Stimulated activated CD8-positive, alpha-beta memory T cell treated with anti-CD3 and anti-CD28 coated beads, Interleukin-15, amount 100 ng/mL, for 4 hours (primary cell): ENCODE measurements at regions not wholly inside any gene's neighbourhood (a gene's known extent, or its start where the extent isn't known, plus 50 kb on each side); places are given as distances from the start of the nearest gene placed in this dataset.

Experiments used
- DNase-seq, 2 donors: peaks; one replicate each; pipeline ENCODE4 v3.0.0-alpha.2; 2020; ENCODE audit warnings: low read depth in 2 of 2

DNA sequence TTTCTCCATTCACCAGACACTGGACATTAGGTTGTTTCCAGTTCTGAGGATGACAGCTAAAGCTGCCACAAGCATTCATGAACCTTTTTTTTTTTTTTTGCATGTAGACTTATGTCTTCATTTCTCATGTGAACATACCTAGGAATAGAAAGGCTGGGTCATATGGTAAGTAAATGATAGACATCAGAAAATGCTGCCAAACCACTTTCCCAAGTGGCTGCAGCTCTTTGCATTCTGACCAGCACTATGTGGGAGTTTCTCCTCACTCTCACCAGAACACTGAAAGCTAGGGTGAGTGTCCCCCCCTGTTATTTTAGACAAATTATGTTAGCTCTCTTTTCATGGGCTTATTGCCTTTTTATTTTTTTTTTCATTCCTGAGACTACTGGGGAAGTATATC, 197.5 kb downstream of the OTOR start:
- DNase-seq: no peak

DNA sequence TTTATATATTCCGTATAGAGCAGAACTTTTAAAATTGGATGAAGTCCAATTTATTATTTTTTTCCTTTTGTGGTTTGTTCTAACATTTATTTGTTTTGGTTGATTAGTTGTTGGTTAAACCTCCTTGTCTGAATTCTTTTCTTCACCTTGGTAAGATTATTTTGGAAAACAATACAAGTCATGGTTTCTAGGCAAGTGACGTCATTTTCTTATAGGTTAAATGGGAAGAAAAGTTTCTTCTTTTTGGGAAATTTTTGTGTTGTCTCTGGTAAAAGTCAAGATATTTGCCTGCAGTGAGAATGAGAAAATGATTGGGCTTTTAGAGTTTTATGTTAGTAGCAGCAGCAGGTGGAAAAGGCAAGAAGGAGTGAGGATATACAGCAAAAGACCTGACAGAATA, 197.9 kb downstream of the OTOR start:
- no peak for DNase-seq

DNA sequence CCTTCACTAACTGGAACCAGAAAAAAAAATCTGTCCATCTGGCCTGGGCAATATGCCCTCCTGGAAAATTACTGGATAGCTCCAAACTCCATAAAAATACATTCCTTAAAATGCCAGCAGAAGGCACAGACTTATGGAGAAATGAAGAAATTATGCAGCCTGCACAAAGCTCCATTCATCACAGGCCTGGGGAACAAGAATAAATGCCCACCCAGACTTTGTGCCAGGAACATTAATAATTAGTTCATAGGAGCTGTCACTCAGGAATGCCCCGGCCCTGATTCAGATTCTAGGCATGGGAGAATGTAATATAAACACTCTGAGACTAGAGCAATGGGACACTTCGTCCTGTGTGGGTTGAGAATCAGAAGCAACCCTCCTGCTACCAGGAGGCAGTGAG, 199.3 kb downstream of the OTOR start:
- DNase-seq: no peak

DNA sequence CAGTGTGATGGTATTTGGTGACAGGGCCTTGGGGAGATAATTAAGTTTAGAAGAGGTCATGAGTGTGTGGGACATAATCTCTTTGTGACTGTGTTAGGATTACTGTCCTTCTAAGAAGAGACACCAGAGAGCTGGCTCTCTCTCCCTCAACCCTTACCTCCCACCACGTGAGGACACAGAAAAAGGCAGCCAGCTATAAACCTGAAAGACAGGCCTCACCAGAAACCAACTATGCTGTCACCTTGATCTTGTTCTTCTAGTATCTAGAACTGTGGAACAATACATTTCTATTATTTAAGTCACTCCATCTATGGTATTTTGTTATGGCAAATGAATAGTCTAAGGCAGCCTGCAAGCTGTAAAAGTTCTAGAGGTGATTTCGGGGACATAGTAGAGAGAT, 203.7 kb downstream of the OTOR start:
- no peak for DNase-seq

DNA sequence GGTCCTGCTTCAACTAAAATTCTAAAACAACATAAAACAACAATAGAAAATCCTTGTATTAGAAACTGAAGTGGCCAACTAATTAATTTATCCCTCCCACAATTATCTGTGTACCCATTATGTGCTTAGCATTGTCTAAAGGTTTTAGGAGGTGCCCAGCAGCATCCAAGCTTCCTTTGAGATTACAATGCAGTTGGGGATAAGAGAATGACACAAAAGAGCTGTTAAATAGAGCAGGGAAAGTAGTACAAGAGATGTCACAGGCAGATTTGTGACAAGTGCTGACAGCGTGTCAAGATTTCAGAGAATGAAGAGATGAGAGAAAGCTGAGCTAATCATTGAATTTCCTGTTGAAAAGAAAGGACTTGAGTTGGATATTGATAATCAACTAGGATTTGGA, 204.8 kb downstream of the OTOR start:
- no peak for DNase-seq

DNA sequence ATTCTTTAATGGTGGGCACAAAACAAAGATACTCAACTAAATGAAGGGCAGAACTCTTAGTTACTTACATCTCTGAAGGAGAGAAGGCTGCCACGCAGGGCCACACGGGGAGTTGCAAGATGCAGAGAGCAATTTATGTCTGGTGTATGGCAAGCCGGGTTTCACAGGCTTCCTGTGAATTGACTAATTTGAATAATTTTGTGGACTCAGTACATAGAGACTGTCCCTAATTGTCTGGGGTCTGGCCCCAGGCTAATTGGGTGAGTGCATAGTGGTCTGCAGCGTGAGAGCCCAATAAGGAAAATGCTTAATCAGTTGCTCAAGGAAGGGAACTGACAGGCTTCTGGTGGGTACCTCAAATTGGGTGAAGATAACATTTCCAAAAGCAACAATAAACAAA, 205.7 kb downstream of the OTOR start:
- no peak for DNase-seq

DNA sequence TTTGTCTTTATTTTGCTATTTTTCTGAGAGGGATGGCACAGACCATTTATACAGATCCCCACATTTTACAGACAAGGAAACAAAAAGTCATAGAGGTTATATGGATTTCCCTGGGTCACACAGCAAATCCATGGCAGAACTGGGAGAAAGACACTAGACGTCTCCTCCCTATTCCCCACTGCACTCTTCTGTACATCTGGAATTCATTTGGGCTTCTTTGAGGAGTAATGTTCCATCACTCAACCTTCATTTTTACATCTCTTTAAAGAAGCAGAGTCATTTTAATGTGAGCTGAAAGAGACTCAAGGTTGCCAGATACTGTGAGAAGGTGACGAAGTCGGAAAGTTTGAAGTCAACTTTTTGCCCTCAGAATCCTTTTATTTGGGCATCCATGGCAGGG, 207.3 kb downstream of the OTOR start:
- DNase-seq: no peak

DNA sequence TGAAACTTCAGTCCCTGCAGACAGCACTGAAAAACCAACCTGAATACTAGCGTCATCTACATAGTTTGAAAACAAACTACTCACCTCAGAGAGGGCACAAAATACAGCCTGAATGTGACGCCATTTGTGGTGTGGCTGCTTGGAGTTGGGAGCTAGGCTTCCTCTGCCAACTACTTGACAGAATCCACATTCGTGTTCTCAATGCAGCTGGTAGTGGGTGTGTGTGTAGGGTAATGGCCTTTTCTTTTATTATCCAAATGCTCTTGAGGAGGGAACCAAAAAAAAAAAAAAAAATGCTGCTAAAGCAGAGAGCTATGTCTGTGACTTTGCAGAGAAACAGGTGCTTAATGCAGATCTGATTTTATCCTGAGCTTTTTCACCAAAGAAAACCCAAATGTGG, 207.8 kb downstream of the OTOR start:
- DNase-seq: no peak

DNA sequence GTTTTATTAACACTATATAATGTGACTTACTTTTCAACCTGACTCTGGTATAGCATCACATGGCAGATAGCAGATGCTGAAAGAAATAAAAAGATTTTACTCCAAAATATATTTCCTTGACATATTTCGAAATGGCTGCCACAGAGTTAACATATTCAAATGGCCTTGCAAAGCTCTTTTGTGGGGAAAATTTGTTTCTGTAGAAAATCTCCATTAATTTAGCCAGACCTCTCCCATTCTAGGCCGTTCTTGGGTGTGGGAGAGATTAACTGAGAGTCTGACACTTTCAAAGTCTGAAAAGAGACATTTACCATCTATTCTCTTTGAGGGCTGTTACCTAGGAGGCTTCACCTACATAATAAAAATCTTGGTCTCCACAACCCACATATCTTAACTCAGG, 217.2 kb downstream of the OTOR start:
- no peak for DNase-seq

DNA sequence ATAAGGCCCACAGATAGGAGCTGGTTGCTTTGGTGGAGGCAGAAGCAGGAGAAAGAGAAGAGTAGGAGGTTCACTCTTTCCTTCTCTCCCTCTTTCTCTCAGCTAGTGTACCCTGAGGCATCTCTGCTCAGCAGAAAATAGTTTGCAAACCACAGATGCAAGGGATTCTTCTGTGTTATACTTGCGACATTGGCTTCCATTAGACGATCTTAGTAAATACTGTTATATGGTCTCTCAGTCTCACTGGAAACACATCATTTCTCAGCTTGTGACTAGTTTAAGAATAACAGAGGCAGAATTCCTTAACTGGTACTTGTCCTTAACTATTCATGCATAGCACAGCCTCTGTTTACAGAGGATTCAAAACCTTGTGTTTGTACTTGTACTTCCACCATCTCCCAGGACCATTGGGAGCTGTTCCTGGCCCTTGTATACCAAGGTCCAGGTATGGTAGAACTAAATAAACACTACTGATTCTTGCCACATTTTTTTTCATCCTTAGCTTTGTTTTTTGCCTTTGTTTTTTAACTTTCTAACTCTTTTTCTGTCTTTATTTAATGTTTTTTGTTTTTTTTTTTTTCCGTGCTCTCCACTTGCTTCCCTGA, 218.2 kb downstream of the OTOR start:
- DNase-seq: no peak

DNA sequence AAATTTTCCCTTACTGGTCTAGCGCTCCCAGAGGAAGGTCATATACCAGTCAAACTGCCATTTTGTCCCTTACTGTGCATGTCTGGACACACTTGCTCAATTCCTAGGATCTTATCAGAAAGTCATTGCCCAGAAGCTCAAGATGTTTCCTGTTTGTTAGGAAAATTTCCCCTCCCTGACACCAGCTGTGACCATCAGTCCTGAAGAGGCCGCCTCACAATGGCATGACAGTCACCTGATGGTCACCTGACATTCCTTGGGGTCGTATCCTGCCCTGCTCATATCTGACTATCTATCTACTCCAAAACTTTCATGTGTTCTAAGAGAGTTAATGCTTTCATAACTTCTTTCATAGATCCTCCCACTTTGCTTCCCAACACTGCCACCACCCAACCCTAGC, 219.9 kb downstream of the OTOR start:
- DNase-seq: no peak

DNA sequence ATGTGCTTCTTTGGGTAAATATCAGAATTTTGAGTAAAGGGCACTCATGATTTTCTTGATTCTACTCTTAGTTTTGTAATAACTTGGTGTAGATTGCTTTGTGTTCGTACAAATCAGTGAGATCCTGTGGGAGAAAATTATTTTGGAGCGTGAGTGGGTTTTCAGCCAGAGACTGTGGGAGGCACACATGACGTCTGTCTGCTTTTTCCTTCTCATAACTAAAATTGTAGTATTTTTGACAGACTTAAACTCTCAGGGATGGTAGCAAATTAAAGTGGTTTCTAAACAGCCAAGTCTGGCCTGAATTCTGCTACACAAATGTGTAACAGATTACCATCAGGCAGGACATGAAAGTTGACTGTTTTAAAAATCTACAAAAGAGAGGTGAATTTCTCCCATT, 222.6 kb downstream of the OTOR start:
- no peak for DNase-seq

DNA sequence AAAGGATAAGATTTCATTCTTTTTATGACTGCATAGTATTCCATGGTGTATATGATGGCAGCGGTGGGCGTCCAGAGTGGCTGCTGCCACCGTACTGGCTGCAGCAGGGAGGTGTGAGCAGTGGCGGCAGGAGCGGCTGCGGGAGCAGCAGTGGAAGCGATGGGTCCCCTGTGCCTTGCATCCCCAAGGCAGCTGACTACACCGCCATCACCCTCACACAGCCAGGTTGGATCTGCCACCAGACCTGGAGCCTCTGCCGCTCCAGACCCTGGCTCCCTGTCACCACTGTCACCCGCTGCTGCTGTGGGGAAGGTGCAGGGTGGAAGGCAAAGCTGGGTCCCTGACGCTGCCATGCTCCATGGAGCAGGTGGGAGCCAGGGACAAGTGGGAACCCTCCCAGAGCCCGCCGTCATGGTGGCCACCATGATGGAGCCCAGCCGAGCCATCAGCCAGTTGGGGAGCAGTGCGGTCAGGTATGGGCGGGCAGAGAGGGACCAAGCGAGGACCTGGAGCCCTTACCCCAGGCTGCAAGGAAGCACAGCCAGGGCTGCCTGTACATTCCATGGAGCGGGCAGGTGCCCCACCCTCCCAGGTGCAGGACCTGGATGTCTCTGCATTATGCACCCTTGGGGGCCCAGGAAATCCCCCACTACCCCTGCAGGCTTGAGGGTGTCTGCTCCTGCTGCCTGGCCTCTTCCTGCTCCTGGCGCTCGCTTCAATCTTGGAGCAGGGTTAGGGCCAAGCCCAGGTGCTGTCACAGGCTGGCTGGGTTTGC, 226.1 kb downstream of the OTOR start:
- no peak for DNase-seq

DNA sequence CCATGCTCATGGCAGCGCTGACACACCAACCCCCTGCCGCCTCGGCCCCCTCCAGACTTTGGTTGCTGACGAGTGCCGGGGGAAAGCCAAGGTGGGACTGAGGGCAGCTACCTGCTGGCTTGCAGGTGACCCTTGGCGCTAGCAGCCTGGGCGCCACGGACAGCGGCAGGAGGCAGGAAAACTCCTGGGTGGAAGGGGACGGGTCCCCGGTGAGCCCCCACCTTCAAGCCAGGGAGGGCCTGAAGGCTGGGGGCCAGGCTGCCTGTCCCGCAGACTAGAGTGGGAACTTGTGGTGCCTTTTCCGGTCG, 226.7 kb downstream of the OTOR start:
- DNase-seq: no peak

DNA sequence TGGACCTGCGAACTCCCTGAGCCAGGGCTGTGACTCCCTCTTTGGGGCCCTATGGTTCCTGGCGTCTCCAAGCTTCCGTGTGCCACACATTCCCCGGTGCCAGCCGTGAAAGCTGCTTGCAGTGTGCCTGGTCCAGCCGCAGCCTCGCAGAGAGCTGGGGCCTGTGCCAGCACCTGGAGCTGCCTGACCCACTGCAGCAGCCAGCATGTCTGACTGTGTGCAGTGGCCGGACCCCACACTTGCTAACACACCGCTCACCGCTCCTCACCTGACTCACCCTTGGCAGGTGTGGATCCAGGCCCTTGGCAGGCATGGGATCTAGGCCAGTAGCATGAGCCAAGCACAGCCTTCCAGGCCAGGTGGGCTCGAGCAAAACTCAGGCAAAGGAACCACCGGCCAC, 227.5 kb downstream of the OTOR start:
- DNase-seq: no peak

DNA sequence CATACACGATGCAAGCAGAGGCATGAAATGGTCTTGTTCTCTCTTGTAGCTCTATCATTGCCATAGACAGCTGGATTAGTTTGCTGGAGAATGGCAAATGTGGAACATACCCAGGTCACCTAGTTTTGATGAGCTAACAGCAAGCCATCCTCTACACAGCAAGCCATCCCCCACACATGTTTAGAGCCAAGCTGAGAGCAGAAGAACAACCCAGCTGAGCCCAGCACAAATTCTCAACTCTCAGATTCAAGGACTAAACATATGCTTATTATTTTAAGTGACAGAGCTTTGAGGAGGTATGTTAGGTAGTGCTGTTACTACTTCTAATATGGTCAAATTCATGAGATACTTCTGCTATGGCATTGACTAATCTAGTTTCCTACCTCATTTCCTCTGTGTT, 230.3 kb downstream of the OTOR start:
- DNase-seq: no peak

DNA sequence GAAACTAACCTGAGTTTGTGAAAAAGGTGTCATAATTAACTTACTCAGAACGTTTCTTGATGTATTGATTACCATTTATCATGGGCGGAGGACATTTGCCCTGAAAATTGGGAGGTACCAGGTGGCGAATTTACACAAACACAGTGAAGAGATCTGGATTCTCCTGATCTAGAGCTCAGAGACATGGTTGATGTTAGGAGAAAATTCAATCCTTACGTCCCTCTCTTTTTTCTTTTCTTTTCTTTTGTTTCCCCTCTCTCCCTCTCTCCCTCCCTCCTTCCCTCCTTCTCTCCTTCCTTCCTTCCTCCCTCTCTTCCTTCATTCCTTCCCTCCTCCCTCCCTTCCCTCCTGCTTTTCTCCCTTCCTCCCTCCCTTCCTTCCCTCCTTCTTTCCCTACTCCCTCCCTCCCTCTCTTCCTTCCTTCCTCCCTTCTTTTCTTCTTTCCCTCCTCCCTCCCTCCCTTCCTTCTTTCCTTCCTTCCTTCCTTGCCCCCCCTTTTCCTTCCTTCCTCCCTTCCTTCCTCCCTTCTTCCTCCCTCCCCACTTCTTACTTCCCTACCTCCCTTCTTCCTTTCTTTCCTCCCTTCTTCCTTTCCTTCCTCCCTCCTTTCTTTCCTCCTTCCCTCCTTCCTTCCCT, 234.1 kb downstream of the OTOR start:
- no peak for DNase-seq

DNA sequence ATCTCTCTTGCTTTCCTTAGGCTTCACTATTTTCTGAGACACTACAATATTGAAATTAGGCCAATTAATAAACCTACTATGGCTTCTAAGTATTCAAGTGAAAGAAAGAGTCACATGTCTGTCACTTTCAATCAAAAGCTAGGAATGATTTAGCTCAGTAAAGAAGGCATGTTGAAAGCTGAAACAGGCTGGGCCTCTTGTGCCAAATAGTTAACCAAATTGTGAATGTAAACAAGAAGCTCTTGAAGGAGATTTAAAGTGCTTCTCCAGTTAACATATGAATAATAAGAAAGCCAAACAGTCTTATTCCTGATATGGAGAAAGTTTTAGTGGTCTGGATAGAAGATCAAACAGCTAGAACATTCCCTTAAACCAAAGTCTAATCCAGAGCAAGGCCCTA, 236.3 kb downstream of the OTOR start:
- DNase-seq: no peak

DNA sequence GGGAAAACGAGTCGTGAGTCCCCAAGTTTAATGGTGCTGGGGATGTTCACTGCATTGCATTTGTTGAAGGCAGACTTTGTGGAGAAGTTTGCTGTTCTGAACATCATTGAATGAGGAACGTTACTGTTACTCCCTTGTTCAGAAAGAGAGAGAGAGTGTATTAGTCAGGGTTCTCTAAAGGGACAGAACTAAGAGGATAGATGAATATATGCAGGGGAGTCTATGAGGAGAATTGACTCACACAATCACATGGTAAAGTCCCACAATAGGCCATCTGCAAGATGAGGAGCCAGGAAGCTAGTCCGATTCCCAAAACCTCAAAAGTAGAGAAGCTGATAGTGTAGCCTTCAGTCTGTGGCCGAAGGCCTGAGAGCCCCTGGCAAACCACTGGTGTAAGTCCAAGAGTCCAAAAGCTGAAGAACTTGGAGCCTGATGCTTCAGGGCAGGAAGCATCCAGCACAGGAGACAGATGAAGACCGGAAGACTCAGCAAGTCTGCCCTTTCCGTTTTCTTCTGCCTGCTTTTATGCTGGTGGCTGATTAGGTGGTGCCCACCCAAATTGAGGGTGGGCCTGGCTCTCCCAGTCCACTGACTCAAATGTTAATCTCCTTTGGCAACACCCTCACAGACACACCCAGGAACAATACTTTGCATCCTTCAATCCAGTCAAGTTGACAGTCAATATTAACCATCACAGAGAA, 223.5 kb upstream of the PCSK2 start:
- no peak for DNase-seq

DNA sequence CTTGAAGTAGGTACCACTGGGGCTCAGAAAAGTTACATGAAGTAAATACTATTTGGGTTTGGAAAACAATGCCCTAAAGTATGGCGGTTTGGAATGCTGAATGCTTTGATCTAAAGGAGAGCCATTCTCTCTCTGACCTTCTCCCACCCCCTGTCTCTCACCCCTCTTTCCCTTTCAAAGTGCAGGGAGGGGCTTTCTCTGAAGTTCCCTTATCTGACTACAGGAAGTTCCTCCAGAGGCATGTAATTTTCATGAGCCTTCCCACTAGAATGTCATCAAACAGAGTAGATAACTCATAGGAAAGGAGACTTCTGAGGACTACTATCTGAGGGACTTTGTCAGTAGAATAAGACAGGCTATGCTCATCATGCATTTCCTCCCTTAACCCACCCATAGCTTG, 216.7 kb upstream of the PCSK2 start:
- DNase-seq: no peak

DNA sequence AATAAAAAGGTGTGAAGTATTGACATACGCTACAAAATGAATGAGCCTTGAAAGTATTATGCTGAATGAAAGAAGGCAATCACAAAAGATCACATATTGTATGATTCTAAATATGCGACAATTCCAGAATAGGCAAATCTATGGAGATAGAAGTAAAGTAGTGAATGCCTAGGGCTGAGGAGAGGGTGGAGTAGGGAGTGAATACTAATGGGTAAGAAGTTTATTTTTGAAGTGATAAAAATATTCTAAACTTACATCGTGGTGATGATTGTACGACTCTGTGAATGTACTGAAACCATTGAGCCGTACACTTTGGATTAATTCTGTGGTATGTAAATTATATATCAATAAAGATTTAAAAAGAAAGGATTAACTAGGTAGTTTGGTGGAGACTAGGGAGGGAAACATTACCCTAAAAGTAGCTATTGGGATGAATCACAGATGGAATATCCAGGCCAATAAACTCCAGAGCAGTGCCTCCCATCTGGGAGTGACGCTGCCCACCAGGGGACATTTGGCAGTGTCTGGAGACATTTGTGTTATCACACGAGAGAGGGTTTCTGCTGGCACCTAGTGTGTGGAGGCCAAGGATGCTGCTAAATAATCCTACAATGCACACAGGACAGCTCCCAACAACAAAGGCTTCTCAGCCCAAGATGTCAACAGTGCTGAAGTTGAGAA, 214.2 kb upstream of the PCSK2 start:
- no peak for DNase-seq

DNA sequence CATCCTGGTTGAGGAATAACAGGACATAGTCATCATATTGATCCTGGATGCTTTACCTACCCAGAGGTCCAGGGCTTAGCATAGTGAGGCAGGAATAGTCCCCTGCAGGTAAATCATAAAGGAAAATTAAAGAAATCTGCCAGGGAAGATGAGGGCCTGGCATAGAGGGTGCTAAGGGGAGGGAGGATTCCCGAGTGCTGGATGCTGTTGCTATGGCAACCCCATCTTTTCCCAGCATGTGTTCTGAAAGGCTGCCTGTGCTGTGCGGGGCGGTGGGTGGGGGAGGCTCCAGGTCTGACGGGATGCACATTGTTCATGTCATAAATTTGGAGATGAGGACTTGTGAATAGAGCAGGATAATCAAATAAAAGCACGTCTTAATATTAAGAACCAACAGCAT, 212.6 kb upstream of the PCSK2 start:
- no peak for DNase-seq
